GM19239 (cell line): ENCODE measurements at regions not wholly inside any gene's neighbourhood (a gene's known extent, or its start where the extent isn't known, plus 50 kb on each side); places are given as distances from the start of the nearest gene placed in this dataset.
"Not testable (repeated sequence)": the region's sequence is repeated elsewhere in the genome, so short reads cannot be mapped to it uniquely, and the experiment has no call there.

Experiments used
- DNase-seq: peaks from one replicate; pipeline ENCODE4 v3.0.0; 2011; ENCODE audit warnings: low spot score; ENCODE audit not compliant: insufficient read length
- FAIRE-seq: peaks from 2 replicates; lab custom pipeline; 2011; peaks lifted over from hg19 to GRCh38; lab: Jason Lieb, UNC

- FAIRE-seq (no peak), DNase-seq (no peak)
These were observed 651.6 kb upstream of the LRFN5 start for GRCh38 chr14:40955131-40955505.

GRCh38 chr14:40954448-40955130, 652.1 kb upstream of the LRFN5 start:
- DNase-seq, FAIRE-seq: not testable (repeated sequence)

GRCh38 chr14:40944521-40944920, 662.2 kb upstream of the LRFN5 start:
- FAIRE-seq = no peak
- DNase-seq = no peak

DNA sequence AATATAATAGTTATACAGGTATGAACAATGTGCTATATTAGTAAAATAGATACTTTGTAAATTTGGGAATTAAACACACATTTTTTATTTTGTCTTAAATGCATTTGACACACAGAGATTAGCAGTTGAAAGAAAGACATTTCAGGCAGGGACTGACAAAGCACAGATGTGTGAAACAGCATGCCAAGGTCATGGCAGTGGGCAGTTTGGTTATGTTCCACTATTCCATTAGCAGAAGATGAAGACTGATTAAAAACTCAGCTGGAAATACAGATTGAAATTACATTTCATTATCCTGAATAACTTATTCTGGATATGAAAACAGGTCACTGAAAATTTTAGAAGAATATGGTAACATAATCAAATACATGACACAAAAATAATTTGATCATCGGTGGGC, 669.8 kb upstream of the LRFN5 start:
- FAIRE-seq (no peak), DNase-seq (no peak)

DNA sequence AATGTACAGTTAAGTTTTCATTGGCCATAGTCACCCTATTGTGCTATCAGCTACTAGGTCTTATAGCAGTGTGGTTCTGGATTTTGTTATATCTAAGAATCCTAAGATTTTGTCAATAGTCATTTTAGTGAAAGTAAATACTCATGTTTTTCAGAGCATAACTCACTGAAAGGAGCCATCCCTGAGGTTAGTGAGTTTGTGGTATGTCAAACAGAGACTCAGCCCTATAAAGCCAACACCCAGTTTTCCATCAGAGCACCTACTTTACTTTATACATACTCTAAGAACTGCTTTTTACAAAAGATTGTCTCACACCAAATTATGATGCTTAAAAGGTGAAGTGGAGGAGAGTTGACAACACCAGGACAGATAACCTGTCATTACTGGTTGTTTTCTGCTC, 686.3 kb upstream of the LRFN5 start:
- DNase-seq = no peak
- FAIRE-seq = no peak

GRCh38 chr14:40911141-40911540, 695.5 kb upstream of the LRFN5 start:
- FAIRE-seq = no peak
- no peak for DNase-seq

DNA sequence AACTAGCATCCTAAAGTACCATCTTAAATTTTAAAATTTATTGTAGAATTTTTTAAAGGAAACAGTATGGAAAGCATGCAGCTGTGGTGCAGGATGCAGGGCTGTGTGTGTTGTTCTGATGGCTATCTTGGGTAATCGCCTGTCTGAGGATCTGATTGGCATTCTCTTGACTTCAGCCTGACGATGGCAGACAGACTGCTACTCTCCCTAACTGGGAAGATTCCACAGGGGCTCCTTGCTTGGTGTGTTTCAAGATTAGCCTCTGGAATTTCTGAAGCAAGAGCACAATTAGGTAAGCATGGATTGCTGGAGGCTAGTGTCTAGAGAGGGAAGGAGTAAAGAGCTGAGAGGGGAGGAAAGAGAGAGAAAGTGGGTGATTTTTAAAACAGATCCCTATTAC, 696.8 kb upstream of the LRFN5 start:
- DNase-seq (no peak), FAIRE-seq (no peak)

GRCh38 chr14:40903709-40904108, 703.0 kb upstream of the LRFN5 start:
- DNase-seq = no peak
- no peak for FAIRE-seq

- DNase-seq = no peak
- no peak for FAIRE-seq
These were observed 707.2 kb upstream of the LRFN5 start for GRCh38 chr14:40899435-40899834.

- DNase-seq (no peak), FAIRE-seq (no peak)
These were observed 711.8 kb upstream of the LRFN5 start for GRCh38 chr14:40894846-40895245.

DNA sequence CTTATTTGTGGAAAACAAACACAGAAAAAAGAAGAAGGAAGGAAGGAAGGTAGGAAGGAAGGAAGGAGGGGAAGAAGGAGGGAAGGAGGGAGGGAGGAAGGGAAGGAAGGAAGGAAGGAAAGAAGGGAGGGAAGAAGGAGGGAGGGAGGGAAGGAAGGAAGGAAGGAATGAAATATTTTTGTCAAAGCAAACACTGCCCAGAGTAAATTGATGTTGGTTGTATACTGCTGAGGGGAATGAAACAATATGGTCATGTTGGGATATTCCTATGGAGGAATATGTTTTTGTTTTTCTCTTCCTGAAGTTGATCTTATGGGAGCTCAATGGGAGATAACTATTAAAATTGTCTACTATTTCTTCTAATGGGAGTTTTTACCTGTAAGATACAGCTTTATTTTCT, 717.5 kb upstream of the LRFN5 start:
- FAIRE-seq (no peak), DNase-seq (no peak)

- no peak for FAIRE-seq
- no peak for DNase-seq
These were observed 718.8 kb upstream of the LRFN5 start for GRCh38 chr14:40887912-40888311.

DNA sequence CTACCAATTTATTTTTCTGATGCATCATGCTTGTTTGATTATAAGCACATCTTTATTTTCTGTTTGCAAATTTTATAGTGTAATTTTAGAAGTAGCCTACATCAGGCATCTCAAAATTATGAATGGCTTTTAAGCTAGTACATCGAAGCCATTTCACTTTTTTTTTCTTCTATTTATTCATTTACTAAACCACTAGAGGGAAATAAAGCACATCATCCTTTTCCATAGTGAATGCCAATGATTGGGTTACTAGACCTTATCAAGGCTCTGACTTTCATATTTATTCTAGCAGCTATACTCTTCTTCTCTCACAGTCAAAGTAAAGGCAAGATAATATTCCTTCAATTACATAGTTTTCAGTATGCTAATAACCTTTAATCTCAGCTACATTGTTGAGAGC, 736.4 kb upstream of the LRFN5 start:
- DNase-seq = no peak
- FAIRE-seq = no peak

DNA sequence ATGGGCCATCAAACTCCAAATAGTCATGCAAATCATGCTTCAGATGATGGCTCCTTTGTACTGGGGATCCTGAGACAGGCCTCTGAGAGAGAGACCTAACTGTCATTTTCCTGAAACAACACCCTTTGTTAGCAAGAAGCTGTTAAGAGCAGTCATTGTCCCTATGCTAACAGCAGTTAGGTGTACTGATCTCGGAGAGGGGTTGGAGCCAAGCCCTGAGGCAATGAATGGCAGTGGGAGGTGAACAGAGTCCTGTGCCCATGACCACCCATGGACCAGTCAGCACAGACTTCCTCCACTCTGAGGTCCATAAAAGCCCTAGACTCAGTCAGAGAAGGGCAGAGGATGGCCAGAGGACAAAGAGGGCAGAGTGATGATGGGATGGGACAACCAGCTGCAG, 747.6 kb upstream of the LRFN5 start:
- no peak for DNase-seq
- FAIRE-seq = no peak

DNA sequence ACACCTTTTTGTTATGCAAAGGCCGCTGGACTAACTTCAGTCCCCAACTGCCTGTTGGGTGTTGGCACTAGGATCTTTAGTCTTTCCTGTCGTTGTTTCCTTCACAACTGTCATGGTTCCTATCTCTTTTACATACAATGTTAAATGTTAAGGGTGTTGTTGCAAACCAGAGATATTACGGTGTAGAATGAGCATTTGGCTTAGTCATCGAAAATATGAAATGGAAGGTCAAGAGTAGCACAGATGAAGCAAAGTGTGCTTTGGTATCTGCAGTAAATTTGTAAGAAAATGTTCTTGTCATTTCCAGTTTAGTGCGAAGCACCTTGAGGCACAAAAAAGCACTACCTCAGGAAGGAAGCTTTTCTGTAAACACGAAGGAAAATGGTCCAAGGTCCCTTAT, 751.3 kb upstream of the LRFN5 start:
- FAIRE-seq = no peak
- DNase-seq = no peak

GRCh38 chr14:40850191-40850590, 756.5 kb upstream of the LRFN5 start:
- DNase-seq (no peak), FAIRE-seq (no peak)

- DNase-seq = no peak
- FAIRE-seq = no peak
These were observed 759.2 kb upstream of the LRFN5 start for GRCh38 chr14:40847480-40847879.

GRCh38 chr14:40842816-40843215, 763.9 kb upstream of the LRFN5 start:
- no peak for DNase-seq
- no peak for FAIRE-seq

DNA sequence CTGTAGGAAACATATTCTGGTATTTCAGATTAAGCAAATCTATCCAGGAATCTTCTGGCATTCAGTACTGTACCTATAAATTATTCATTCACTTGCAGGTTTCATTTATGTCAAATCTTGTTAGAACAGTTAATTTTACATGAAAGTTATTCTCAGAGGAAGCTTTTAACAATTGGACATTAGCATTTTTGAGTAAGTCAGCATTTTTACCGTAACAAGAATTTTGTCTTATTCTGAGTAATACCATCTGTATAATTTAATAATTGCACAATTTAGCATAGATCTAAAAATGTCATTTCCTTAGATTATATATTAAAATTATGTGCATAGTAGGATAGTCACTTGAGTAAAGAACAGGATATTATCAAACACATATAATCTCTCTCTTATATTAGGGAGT, 764.8 kb upstream of the LRFN5 start:
- FAIRE-seq (no peak), DNase-seq (no peak)

GRCh38 chr14:40838601-40839000, 768.1 kb upstream of the LRFN5 start:
- DNase-seq (no peak), FAIRE-seq (no peak)

- FAIRE-seq = no peak
- no peak for DNase-seq
These were observed 800.2 kb upstream of the LRFN5 start for GRCh38 chr14:40806471-40806870.

DNA sequence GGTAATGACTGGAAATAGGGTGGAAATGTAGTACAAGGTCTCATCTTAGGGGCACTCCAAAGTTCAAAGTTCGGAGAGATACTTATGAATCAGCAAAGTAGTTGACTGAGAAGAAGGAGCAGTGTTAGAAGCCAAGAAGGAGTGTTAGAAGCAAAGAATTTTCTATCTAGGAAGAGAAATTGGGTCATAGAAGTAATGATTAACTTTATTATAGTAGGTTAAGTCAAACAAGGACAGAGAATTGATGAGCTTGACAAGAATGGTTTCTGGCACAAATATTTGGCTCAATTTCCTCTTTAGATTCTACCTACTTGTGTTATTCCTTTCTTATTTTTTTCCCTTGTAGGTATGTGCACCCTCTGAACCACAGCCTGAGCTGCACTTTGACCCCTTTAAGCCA, 810.5 kb upstream of the LRFN5 start:
- no peak for FAIRE-seq
- DNase-seq = no peak

DNA sequence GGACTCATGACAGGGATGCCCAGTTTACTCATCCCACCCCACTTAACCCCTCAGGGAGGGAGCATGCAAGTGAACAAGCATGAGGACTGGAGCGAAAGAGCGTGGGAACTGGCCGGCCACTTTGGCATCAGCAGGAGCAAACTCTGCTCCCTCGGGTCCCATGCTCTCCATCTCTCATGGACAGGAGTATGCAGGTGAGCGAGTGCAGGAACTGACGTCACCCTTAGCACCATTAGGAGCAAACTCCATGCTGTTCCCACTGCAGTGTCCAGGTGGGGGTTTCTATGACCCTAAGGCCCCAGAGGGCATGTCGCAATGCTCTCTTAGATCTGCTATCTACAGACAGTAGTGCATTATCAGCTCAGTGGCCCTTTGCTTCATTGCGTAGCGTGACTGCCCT, 821.8 kb upstream of the LRFN5 start:
- DNase-seq = no peak
- no peak for FAIRE-seq
